ENCODE measurements at regions not wholly inside any gene's neighbourhood (a gene's known extent, or its start where the extent isn't known, plus 50 kb on each side); places are given as distances from the start of the nearest gene placed in this dataset.

DNA sequence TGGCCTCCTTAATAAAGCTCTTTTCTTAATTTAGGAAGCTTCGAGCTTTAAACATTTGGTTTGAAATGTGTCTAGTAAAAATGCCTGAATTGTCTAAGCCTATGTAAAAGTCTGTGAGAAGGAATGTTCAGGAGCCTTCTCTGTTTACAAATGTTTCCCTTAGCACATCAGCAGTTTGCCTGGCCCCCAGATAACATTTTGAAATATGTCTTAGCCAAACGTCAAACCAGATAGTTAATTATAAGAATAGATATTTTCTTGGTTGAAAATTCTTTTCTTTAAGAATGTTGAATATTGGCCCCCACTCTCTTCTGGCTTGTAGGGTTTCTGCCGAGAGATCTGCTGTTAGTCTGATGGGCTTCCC is 498.6 kb downstream of the CCDC85A start:
- DNase-seq (no peak), ATAC-seq (no peak)
- H3K36me3 ChIP-seq (ENCODE audit: insufficient read depth in 1 of 2, low read depth in 1 of 2), result no peaks in the 10 kb centered on the region
- WGBS, 3 donors, result 43 to 71% (median 48%) methylated on average over 3 of the region's 3 CpGs
- no peaks in the 10 kb centered on the region for H3K27me3 ChIP-seq (ENCODE audit: insufficient read depth in 3 of 3, low read length in 2 of 3)
- intact Hi-C loops (cut with DNase I), result no loop called here
- H3K4me3 ChIP-seq, result no peak overlapping the region
- TF ChIP-seq, protein P1, sequence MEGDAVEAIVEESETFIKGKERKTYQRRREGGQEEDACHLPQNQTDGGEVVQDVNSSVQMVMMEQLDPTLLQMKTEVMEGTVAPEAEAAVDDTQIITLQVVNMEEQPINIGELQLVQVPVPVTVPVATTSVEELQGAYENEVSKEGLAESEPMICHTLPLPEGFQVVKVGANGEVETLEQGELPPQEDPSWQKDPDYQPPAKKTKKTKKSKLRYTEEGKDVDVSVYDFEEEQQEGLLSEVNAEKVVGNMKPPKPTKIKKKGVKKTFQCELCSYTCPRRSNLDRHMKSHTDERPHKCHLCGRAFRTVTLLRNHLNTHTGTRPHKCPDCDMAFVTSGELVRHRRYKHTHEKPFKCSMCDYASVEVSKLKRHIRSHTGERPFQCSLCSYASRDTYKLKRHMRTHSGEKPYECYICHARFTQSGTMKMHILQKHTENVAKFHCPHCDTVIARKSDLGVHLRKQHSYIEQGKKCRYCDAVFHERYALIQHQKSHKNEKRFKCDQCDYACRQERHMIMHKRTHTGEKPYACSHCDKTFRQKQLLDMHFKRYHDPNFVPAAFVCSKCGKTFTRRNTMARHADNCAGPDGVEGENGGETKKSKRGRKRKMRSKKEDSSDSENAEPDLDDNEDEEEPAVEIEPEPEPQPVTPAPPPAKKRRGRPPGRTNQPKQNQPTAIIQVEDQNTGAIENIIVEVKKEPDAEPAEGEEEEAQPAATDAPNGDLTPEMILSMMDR (IDR thresholded peaks at IDR 0.05), result no peak
- no peak overlapping the region for H3K27ac ChIP-seq
- H3K4me1 ChIP-seq, result no peaks in the 10 kb centered on the region
- no peaks in the 10 kb centered on the region for H3K9me3 ChIP-seq

DNA sequence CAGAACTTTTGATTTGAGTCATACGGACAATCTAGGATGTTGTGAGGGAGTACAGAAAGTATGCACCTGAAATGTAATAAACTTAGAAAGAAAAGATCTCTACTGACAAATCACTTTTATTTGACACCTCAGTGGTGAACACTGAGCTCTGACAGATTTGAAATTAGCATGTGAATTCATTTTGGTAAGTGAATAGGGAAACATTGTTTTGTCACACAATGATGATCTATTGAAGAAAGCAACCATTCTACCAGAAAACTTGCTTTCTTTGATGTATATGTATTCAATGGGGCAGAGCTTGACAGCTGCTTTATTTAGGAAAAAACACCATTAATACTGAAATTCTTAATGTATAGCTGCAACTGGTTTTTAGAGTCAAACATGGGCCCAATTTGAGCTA is 500.5 kb downstream of the CCDC85A start:
- DNase-seq (no peak), ATAC-seq (no peak)
- no peak overlapping the region for H3K27ac ChIP-seq
- no peaks in the 10 kb centered on the region for H3K27me3 ChIP-seq (ENCODE audit: insufficient read depth in 3 of 3, low read length in 2 of 3)
- no peaks in the 10 kb centered on the region for H3K36me3 ChIP-seq (ENCODE audit: insufficient read depth in 1 of 2, low read depth in 1 of 2)
- no peak overlapping the region for H3K4me3 ChIP-seq
- TF ChIP-seq, protein P1 (IDR thresholded peaks at IDR 0.05), result no peak
- 95 to 98% (median 96%) methylated on average over 1 of the region's 1 CpG for WGBS, 3 donors
- no peaks in the 10 kb centered on the region for H3K9me3 ChIP-seq
- intact Hi-C loops (cut with DNase I), result no loop called here
- no peaks in the 10 kb centered on the region for H3K4me1 ChIP-seq

DNA sequence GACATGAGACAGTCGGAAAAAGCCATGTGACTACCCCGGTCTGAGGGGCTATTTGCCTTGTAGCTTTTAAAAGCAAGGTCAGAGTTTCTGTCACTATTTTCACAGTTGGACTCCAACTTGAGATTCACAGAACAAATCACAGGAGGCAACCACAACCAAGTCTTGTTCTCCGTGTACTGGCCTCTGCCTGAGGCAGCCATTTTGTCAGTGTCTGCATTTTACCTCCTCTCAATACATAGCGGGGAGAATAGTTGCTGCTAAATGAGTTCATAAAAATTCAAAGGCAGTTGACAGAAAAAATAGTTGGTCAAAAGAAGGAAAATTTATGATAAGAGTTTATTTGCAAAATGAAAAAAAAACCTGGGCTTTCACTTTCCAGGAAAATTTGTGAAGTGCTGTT is 501.4 kb downstream of the CCDC85A start:
- H3K36me3 ChIP-seq (ENCODE audit: insufficient read depth in 1 of 2, low read depth in 1 of 2), result no peaks in the 10 kb centered on the region
- WGBS, 3 donors, result 83 to 95% (median 91%) methylated on average over 4 of the region's 4 CpGs
- intact Hi-C loops (cut with DNase I), result no loop called here
- no peak overlapping the region for H3K27ac ChIP-seq
- no peak for ATAC-seq
- H3K9me3 ChIP-seq, result no peaks in the 10 kb centered on the region
- H3K4me3 ChIP-seq, result no peak overlapping the region
- H3K27me3 ChIP-seq (ENCODE audit: insufficient read depth in 3 of 3, low read length in 2 of 3), result no peaks in the 10 kb centered on the region
- TF ChIP-seq, protein P1 (IDR thresholded peaks at IDR 0.05), result no peak
- no peaks in the 10 kb centered on the region for H3K4me1 ChIP-seq
- DNase-seq, result no peak

DNA sequence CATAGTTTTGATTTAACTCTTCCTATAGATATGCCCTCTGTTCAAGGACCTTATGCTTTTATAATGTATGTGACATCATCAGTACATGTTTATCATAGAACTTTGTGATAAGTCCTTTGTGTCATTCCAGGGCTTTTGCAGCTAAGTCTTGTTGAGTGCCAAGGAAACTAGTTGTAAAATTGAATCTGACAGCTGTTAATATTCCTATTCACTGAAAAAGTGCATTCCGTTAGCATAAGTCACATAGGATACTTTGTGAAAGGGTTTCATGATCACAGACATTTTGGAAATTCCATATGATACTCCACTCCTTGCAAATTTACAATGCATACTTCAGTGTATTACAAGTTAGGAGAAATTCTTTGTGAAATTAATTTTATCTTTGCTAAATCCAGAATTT is 503.4 kb downstream of the CCDC85A start:
- Histone ChIP-seq H3K36me3 (ENCODE audit: insufficient read depth in 1 of 2, low read depth in 1 of 2) (no peaks in the 10 kb centered on the region), H3K4me1 (no peaks in the 10 kb centered on the region), H3K4me3 (no peak overlapping the region), H3K9me3 (no peaks in the 10 kb centered on the region), H3K27ac (no peak overlapping the region), H3K27me3 (ENCODE audit: insufficient read depth in 3 of 3, low read length in 2 of 3) (no peaks in the 10 kb centered on the region)
- TF ChIP-seq, protein P1 (IDR thresholded peaks at IDR 0.05), result no peak
- DNase-seq (no peak), ATAC-seq (no peak)
- 61 to 77% (median 68%) methylated on average over 1 of the region's 1 CpG for WGBS, 3 donors
- intact Hi-C loops (cut with DNase I), result no loop called here

DNA sequence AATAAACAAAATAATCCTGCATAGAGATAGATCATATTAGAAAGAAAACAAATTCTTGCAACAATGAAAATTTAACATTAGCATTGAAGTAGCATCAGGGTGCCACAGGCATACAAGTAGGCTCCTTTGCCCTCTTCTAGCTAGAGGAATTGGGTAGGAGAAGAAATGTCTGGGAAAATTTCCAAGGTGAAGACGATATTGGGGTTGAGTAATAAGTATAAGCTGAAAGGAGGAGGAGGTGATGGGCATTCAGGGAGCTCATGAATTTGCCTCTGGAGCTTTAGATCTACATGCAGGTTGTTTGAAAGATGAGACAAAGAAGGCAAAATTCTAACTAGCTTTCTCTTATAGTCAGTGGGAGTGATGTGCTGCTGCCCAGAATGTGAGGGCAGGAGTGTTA is 504.9 kb downstream of the CCDC85A start:
- Histone ChIP-seq H3K27ac (no peak overlapping the region), H3K27me3 (ENCODE audit: insufficient read depth in 3 of 3, low read length in 2 of 3) (no peaks in the 10 kb centered on the region), H3K4me3 (no peak overlapping the region), H3K4me1 (no peaks in the 10 kb centered on the region), H3K36me3 (ENCODE audit: insufficient read depth in 1 of 2, low read depth in 1 of 2) (no peaks in the 10 kb centered on the region), H3K9me3 (no peaks in the 10 kb centered on the region)
- ATAC-seq (no peak), DNase-seq (no peak)
- WGBS, 3 donors, result 30 to 57% (median 32%) methylated on average over 1 of the region's 1 CpG
- TF ChIP-seq, protein P1 (IDR thresholded peaks at IDR 0.05), result no peak
- intact Hi-C loops (cut with DNase I), result no loop called here
